DND-41 (cell line): ENCODE measurements at regions not wholly inside any gene's neighbourhood (a gene's known extent, or its start where the extent isn't known, plus 50 kb on each side); places are given as distances from the start of the nearest gene placed in this dataset.

Source experiments
- ATAC-seq: fragments of 200-7000 bp; cut with Tn5 transposase; 3 replicates; pipeline ENCODE4 v1.9.1; 2021; ENCODE audit warnings: low read depth; ENCODE audit not compliant: insufficient read depth
- DNase-seq: peaks from one replicate; pipeline ENCODE4 v3.0.0-alpha.2; 2020
- H2AFZ ChIP-seq: 2 replicates; pipeline ENCODE4 v1.6.0; 2012; ENCODE audit warnings: low read depth, low read length
- H3K27ac ChIP-seq: 2 replicates; pipeline ENCODE4 v1.5.1; 2012; ENCODE audit warnings: low read length, inconsistent platforms
- H3K27me3 ChIP-seq: fragments of 200-600 bp; sonication (generic); 2 replicates; pipeline ENCODE4 v1.6.0; 2012; ENCODE audit warnings: low read length, mild to moderate bottlenecking, inconsistent platforms; ENCODE audit not compliant: insufficient read depth, poor library complexity
- H3K36me3 ChIP-seq: 2 replicates; pipeline ENCODE4 v1.5.1; 2012; ENCODE audit warnings: low read length, inconsistent platforms; ENCODE audit not compliant: insufficient read depth
- H3K4me1 ChIP-seq: 2 replicates; pipeline ENCODE4 v1.5.1; 2012; ENCODE audit warnings: mild to moderate bottlenecking, low read length; ENCODE audit not compliant: insufficient read depth
- H3K4me2 ChIP-seq: 2 replicates; pipeline ENCODE4 v1.6.0; 2012; ENCODE audit warnings: mild to moderate bottlenecking, moderate library complexity, low read length, inconsistent platforms; ENCODE audit not compliant: insufficient read depth
- H3K4me3 ChIP-seq, 2 experiments: fragments of 200-600 bp in 1 of 2; shearing (Covaris generic) in 1 of 2; 2 replicates each; pipeline ENCODE4 v1.5.1; 2012 to 2016; ENCODE audit warnings: inconsistent platforms in 2 of 2, low read length in 2 of 2, mild to moderate bottlenecking in 2 of 2, low read depth in 1 of 2, moderate library complexity in 1 of 2
- H3K79me2 ChIP-seq: 2 replicates; pipeline ENCODE4 v1.6.0; 2012; ENCODE audit warnings: low read length, inconsistent platforms; ENCODE audit not compliant: insufficient read depth
- H3K9ac ChIP-seq: 2 replicates; pipeline ENCODE4 v1.6.0; 2012; ENCODE audit warnings: low read depth, mild to moderate bottlenecking, inconsistent platforms, low read length, moderate library complexity
- H3K9me3 ChIP-seq: 2 replicates; pipeline ENCODE4 v1.5.1; 2012; ENCODE audit warnings: low read length, moderate library complexity, mild to moderate bottlenecking, inconsistent platforms; ENCODE audit not compliant: insufficient read depth, severe bottlenecking
- H4K20me1 ChIP-seq: 2 replicates; pipeline ENCODE4 v1.6.0; 2012; ENCODE audit warnings: low read length; ENCODE audit not compliant: insufficient read depth
- EZH2 ChIP-seq: IDR thresholded peaks from 3 replicates; pipeline ENCODE4 v1.6.1; 2012; ENCODE audit warnings: borderline replicate concordance, low read depth, mild to moderate bottlenecking, moderate library complexity, low read length, inconsistent platforms; ENCODE audit not compliant: severe bottlenecking
- TF ChIP-seq, protein P1 (sequence below): IDR thresholded peaks from 2 replicates; pipeline ENCODE4 v1.5.1; 2012; ENCODE audit warnings: borderline replicate concordance, low read length, moderate library complexity, mild to moderate bottlenecking; ENCODE audit not compliant: poor library complexity, severe bottlenecking; ENCODE audit errors: extremely low read depth

DNA sequence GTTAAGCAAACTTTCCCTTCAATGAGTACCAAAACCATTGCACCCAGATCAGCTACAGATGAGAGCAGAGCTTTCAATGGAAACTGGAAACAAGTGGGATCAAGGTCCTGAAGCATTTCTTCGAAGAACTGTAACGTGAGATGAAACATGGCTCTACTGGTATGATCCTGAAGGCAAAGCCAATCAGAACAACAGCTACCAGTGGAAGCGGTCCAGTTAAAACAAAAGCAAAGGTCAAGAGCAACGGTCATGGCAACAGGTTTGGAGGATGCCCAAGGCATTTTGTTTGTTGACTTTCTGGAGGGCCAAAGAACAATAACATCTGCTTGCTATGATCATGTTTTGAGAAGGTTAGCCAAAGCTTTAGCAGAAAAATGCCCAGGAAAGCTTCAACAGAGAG is 137.9 kb upstream of the CPSF6 start:
- no peak overlapping the region for H2AFZ ChIP-seq
- no peak for TF ChIP-seq EZH2
- TF ChIP-seq, protein P1, sequence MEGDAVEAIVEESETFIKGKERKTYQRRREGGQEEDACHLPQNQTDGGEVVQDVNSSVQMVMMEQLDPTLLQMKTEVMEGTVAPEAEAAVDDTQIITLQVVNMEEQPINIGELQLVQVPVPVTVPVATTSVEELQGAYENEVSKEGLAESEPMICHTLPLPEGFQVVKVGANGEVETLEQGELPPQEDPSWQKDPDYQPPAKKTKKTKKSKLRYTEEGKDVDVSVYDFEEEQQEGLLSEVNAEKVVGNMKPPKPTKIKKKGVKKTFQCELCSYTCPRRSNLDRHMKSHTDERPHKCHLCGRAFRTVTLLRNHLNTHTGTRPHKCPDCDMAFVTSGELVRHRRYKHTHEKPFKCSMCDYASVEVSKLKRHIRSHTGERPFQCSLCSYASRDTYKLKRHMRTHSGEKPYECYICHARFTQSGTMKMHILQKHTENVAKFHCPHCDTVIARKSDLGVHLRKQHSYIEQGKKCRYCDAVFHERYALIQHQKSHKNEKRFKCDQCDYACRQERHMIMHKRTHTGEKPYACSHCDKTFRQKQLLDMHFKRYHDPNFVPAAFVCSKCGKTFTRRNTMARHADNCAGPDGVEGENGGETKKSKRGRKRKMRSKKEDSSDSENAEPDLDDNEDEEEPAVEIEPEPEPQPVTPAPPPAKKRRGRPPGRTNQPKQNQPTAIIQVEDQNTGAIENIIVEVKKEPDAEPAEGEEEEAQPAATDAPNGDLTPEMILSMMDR: no peak
- no peak overlapping the region for H3K4me3 ChIP-seq
- DNase-seq: no peak
- H3K9ac ChIP-seq: no peak overlapping the region
- ATAC-seq: no peak
- H3K9me3 ChIP-seq: no peaks in the 10 kb centered on the region
- no peaks in the 10 kb centered on the region for H3K36me3 ChIP-seq
- no peak overlapping the region for H3K4me2 ChIP-seq
- H3K27ac ChIP-seq: no peak overlapping the region
- no peaks in the 10 kb centered on the region for H3K4me1 ChIP-seq
- H3K79me2 ChIP-seq: no peaks in the 10 kb centered on the region
- no peaks in the 10 kb centered on the region for H4K20me1 ChIP-seq
- peaks cover 8% of the 10 kb centered on the region for H3K27me3 ChIP-seq

DNA sequence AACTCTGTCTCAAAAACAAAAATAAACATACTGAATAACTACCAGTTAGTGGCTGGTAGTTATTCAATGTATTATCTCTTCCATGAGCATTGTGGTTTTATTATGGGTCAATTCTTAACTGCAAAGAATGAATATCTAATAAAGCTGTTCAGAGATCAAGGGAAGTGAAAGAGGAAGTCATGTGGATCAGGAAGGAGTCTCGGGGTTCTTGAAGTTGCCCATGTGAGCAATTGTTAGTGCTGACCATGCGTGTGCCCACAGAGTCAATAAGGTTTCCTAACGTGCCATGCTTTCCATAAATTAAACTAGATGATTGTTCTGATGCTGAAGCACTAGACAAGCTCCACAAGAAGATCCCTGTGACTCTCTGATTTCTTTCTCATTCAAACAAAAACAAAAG is 136.5 kb upstream of the CPSF6 start:
- H3K27ac ChIP-seq: no peak overlapping the region
- no peak overlapping the region for H3K4me3 ChIP-seq
- no peak overlapping the region for H2AFZ ChIP-seq
- peaks cover 8% of the 10 kb centered on the region for H3K27me3 ChIP-seq
- H4K20me1 ChIP-seq: no peaks in the 10 kb centered on the region
- H3K4me1 ChIP-seq: no peaks in the 10 kb centered on the region
- no peak overlapping the region for H3K4me2 ChIP-seq
- no peaks in the 10 kb centered on the region for H3K79me2 ChIP-seq
- TF ChIP-seq, protein P1: no peak
- no peak for TF ChIP-seq EZH2
- ATAC-seq (no peak), DNase-seq (no peak)
- no peak overlapping the region for H3K9ac ChIP-seq
- H3K36me3 ChIP-seq: no peaks in the 10 kb centered on the region
- H3K9me3 ChIP-seq: no peaks in the 10 kb centered on the region

DNA sequence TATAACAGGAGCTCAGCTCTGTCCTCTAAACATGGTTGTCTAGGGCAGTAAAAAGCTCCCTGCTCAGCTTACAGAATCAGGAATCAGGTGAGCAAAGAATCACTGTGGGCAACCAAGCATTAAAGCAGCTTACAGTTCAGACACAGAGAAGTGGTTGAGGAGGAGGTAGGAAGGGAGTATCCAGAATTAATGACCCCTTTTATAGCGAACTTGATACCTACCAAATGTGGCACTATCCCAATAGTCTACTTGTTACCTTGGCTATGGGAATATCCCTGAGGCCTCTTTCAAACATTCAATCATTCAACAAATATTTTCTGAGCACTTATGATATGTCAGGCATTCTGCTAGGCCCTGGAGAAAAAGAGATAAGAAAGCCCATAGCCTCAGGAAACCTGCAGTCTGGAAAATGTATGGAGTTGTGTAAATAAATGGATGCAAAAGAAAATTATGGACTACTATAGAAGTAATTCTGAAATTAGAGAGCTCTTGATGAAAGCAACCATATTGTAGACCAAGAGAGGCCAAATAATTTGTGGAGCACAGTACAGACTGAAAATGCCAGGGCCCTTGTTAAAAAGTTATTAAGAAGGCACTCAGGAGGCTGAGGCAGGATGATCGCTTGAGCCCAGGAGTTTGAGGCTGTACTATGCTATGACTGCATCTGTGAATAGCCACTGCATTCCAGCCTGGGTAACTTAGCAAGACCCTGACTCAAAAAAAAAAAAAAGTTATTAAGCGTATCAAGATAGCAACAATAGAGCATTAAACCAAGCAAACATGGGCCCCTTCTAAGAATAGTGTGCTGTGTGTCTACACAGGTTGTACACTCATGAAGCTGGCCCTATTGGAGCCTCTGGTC is 134.0 kb upstream of the CPSF6 start:
- ATAC-seq (no peak), DNase-seq (no peak)
- Histone ChIP-seq H3K27me3 (peaks cover 11% of the 10 kb centered on the region), H3K4me3 (no peak overlapping the region), H3K27ac (no peak overlapping the region), H3K9me3 (no peaks in the 10 kb centered on the region), H3K4me1 (no peaks in the 10 kb centered on the region), H3K36me3 (no peaks in the 10 kb centered on the region), H4K20me1 (no peaks in the 10 kb centered on the region), H3K79me2 (no peaks in the 10 kb centered on the region), H2AFZ (no peak overlapping the region), H3K9ac (no peak overlapping the region), H3K4me2 (no peak overlapping the region)
- no peak for TF ChIP-seq EZH2
- TF ChIP-seq, protein P1: no peak
